Immature natural killer cell (primary cell): ENCODE measurements at regions not wholly inside any gene's neighbourhood (a gene's known extent, or its start where the extent isn't known, plus 50 kb on each side); places are given as distances from the start of the nearest gene placed in this dataset.

Source experiments
- DNase-seq, 3 donors: peaks; one replicate each; pipeline ENCODE4 v3.0.0; 2022; ENCODE audit warnings: mixed read lengths in 1 of 3
- H3K27ac Mint-ChIP-seq, 6 donors: one replicate each; pipeline ENCODE4 v1.8.0; 2020; ENCODE audit warnings: mixed read lengths in 6 of 6, mild to moderate bottlenecking in 5 of 6, inconsistent platforms in 4 of 6, moderate library complexity in 3 of 6
- H3K27me3 Mint-ChIP-seq, 3 donors: one replicate each; pipeline ENCODE4 v1.8.0; 2020 to 2021; ENCODE audit warnings: low read depth in 3 of 3, mild to moderate bottlenecking in 3 of 3, mixed read lengths in 3 of 3, moderate library complexity in 3 of 3, inconsistent platforms in 1 of 3
- H3K36me3 Mint-ChIP-seq, 3 donors: one replicate each; pipeline ENCODE4 v1.8.0; 2020; ENCODE audit warnings: mixed read lengths in 3 of 3, inconsistent platforms in 2 of 3, mild to moderate bottlenecking in 2 of 3
- H3K4me1 Mint-ChIP-seq, 2 donors: one replicate each; pipeline ENCODE4 v1.8.0; 2020; ENCODE audit warnings: inconsistent platforms in 2 of 2, mild to moderate bottlenecking in 2 of 2, mixed read lengths in 2 of 2, moderate library complexity in 1 of 2
- H3K4me3 Mint-ChIP-seq, 5 donors: one replicate each; pipeline ENCODE4 v1.8.0; 2020; ENCODE audit warnings: mild to moderate bottlenecking in 5 of 5, mixed read lengths in 5 of 5, inconsistent platforms in 3 of 5, moderate library complexity in 3 of 5
- H3K9me3 Mint-ChIP-seq, 6 donors: one replicate each; pipeline ENCODE4 v1.8.0; 2020; ENCODE audit warnings: mild to moderate bottlenecking in 6 of 6, mixed read lengths in 6 of 6, inconsistent platforms in 4 of 6, moderate library complexity in 3 of 6

- Mint-ChIP-seq H3K27ac (no peak overlapping the region), H3K27me3 (peaks cover 2 to 5% (median 2%) of the 10 kb centered on the region in 3 donors), H3K4me1 (no peaks in the 10 kb centered on the region), H3K4me3 (no peak overlapping the region), H3K36me3 (no peaks in the 10 kb centered on the region), H3K9me3 (peaks cover 0 to 5% (median 0%) of the 10 kb centered on the region in 6 donors)
- no peak for DNase-seq
Measured at GRCh38 chr15:31964586-31965307, 65.6 kb upstream of the CHRNA7 start.

GRCh38 chr15:31970007-31970406 is 60.3 kb upstream of the CHRNA7 start:
- peaks cover 4 to 6% of the 10 kb centered on the region in 2 donors for H3K4me1 Mint-ChIP-seq
- DNase-seq: no peak
- no peak overlapping the region for H3K4me3 Mint-ChIP-seq
- H3K36me3 Mint-ChIP-seq: no peaks in the 10 kb centered on the region
- peaks cover 2 to 6% (median 5%) of the 10 kb centered on the region in 3 donors for H3K27me3 Mint-ChIP-seq
- H3K9me3 Mint-ChIP-seq: no peaks in the 10 kb centered on the region
- H3K27ac Mint-ChIP-seq: no peak overlapping the region

GRCh38 chr15:31973197-31973596 is 57.1 kb upstream of the CHRNA7 start:
- no peak overlapping the region for H3K27ac Mint-ChIP-seq
- peaks cover 13 to 18% of the 10 kb centered on the region in 2 donors for H3K4me1 Mint-ChIP-seq
- H3K4me3 Mint-ChIP-seq: no peak overlapping the region
- H3K9me3 Mint-ChIP-seq: no peaks in the 10 kb centered on the region
- H3K27me3 Mint-ChIP-seq: peaks cover 4 to 10% (median 8%) of the 10 kb centered on the region in 3 donors
- H3K36me3 Mint-ChIP-seq: no peaks in the 10 kb centered on the region
- no peak for DNase-seq

- peaks cover 13 to 18% of the 10 kb centered on the region in 2 donors for H3K4me1 Mint-ChIP-seq
- no peaks in the 10 kb centered on the region for H3K36me3 Mint-ChIP-seq
- DNase-seq: no peak
- H3K27ac Mint-ChIP-seq: no peak overlapping the region
- H3K27me3 Mint-ChIP-seq: peaks cover 4 to 13% (median 12%) of the 10 kb centered on the region in 3 donors
- H3K9me3 Mint-ChIP-seq: no peaks in the 10 kb centered on the region
- no peak overlapping the region for H3K4me3 Mint-ChIP-seq
Measured at GRCh38 chr15:31974154-31974794, 56.0 kb upstream of the CHRNA7 start.

- peaks cover 4 to 13% (median 13%) of the 10 kb centered on the region in 3 donors for H3K27me3 Mint-ChIP-seq
Measured at GRCh38 chr15:31974855-31975829, 55.2 kb upstream of the CHRNA7 start.

GRCh38 chr15:31975830-31976229 is 54.5 kb upstream of the CHRNA7 start:
- H3K9me3 Mint-ChIP-seq: no peaks in the 10 kb centered on the region
- H3K27me3 Mint-ChIP-seq: peaks cover 4 to 13% (median 11%) of the 10 kb centered on the region in 3 donors
- no peaks in the 10 kb centered on the region for H3K36me3 Mint-ChIP-seq
- H3K27ac Mint-ChIP-seq: no peak overlapping the region
- H3K4me1 Mint-ChIP-seq: peaks cover 13 to 18% of the 10 kb centered on the region in 2 donors
- no peak for DNase-seq
- peak overlapping the region in 2 of 5 donors; percentile 10 to 22 for H3K4me3 Mint-ChIP-seq

More at GRCh38 chr15:31974855-31975829, 55.2 kb upstream of the CHRNA7 start:
- Mint-ChIP-seq H3K36me3 (no peaks in the 10 kb centered on the region), H3K4me3 (peak overlapping the region; percentile 22 to 48 (median 41)), H3K9me3 (no peaks in the 10 kb centered on the region), H3K27ac (no peak overlapping the region), H3K4me1 (peaks cover 13 to 18% of the 10 kb centered on the region in 2 donors)
- peak in 1 of 3 donors; percentile 20 for DNase-seq

- DNase-seq: no peak
- H3K9me3 Mint-ChIP-seq: no peaks in the 10 kb centered on the region
- peaks cover 6 to 11% (median 11%) of the 10 kb centered on the region in 3 donors for H3K27me3 Mint-ChIP-seq
- H3K27ac Mint-ChIP-seq: no peak overlapping the region
- no peaks in the 10 kb centered on the region for H3K36me3 Mint-ChIP-seq
- no peak overlapping the region for H3K4me3 Mint-ChIP-seq
- H3K4me1 Mint-ChIP-seq: peaks cover 13 to 18% of the 10 kb centered on the region in 2 donors
Measured at GRCh38 chr15:31977138-31977537, 53.2 kb upstream of the CHRNA7 start.

- Mint-ChIP-seq H3K27me3 (peaks cover 6 to 11% (median 8%) of the 10 kb centered on the region in 3 donors), H3K27ac (no peak overlapping the region), H3K9me3 (no peaks in the 10 kb centered on the region), H3K36me3 (no peaks in the 10 kb centered on the region), H3K4me1 (peaks cover 13 to 18% of the 10 kb centered on the region in 2 donors), H3K4me3 (no peak overlapping the region)
- DNase-seq: peak; percentile 15 to 40 (median 35)
Measured at GRCh38 chr15:31977812-31978661, 52.3 kb upstream of the CHRNA7 start.
